Muscle layer of colon (tissue), 2 donors: ENCODE measurements at regions not wholly inside any gene's neighbourhood (a gene's known extent, or its start where the extent isn't known, plus 50 kb on each side); places are given as distances from the start of the nearest gene placed in this dataset.
A peak's percentile ranks its signal among the peaks of the same experiment; 100 is the strongest.

ENCODE experiments used
- H3K27ac ChIP-seq: one replicate; pipeline ENCODE4 v1.7.0; 2013; ENCODE audit warnings: low read depth, mild to moderate bottlenecking, low read length, moderate library complexity
- H3K27me3 ChIP-seq, 2 donors: one replicate each; pipeline ENCODE4 v1.7.0; 2013; ENCODE audit warnings: low read length in 2 of 2, mild to moderate bottlenecking in 2 of 2; ENCODE audit not compliant: insufficient read depth in 2 of 2, control insufficient read depth in 1 of 2
- H3K36me3 ChIP-seq: one replicate; pipeline ENCODE4 v1.7.0; 2013; ENCODE audit warnings: mild to moderate bottlenecking, low read length; ENCODE audit not compliant: insufficient read depth
- H3K4me1 ChIP-seq: one replicate; pipeline ENCODE4 v1.7.0; 2013; ENCODE audit warnings: mild to moderate bottlenecking, low read length; ENCODE audit not compliant: insufficient read depth
- H3K4me3 ChIP-seq, 2 donors: one replicate each; pipeline ENCODE4 v1.7.0; 2013; ENCODE audit warnings: low read length in 2 of 2, low read depth in 1 of 2, mild to moderate bottlenecking in 1 of 2, moderate library complexity in 1 of 2
- H3K9ac ChIP-seq: one replicate; pipeline ENCODE4 v1.7.0; 2013; ENCODE audit warnings: low read length
- H3K9me3 ChIP-seq: one replicate; pipeline ENCODE4 v1.7.0; 2013; ENCODE audit warnings: mild to moderate bottlenecking, low read length
- donor health status: abdominal sarcoma.
- donor health status: Adenocarcinoma of cecum.

DNA sequence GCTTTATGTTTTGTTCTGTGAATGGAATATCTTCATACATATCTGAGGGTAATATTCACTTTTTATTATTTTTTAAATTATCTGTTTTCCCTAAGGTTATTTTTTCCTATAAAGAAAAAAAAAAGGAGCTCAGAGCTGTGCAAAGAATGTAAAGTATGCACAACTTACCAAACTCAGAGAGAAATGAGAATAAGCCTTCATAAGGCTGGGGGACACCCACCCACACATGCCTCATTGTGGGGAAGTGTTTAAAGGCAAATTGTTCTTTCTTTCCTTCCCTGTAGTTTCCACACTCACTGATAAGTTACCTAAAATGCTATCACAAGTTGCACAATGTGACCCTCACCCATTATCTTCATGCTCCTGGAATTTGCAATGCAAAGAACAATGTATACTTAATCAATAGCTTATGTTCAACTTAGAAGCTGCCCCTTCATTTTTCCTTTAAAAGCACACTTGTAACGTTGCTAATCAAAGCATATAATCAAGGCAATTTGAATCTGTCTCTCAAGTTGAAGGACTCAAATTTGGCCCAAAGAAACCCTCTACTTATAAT is 108.1 kb downstream of the GNAT3 start:
- Histone ChIP-seq H3K4me1 (no peaks in the 10 kb centered on the region), H3K4me3 (no peak overlapping the region), H3K36me3 (no peaks in the 10 kb centered on the region), H3K9ac (no peak overlapping the region), H3K9me3 (no peaks in the 10 kb centered on the region), H3K27me3 (no peaks in the 10 kb centered on the region), H3K27ac (no peak overlapping the region)

DNA sequence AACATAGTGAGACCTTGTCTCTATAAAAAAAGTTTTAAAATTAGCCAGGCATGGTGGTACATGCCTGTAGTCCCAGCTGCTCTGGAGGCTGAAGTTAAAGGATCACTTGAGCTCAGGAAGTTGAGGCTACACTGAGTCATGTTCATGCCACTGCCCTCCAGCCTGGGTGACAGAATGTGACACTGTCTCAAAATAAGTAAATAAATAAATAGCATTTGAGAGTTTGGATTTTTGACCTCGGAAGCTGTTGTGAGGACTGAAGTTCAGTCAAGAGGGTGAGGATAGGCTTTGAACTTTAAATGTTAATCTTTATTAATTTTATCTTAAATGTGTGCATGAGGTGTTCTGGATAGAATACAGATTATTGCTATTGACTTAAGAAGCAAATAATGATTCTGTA is 110.2 kb downstream of the GNAT3 start:
- H3K9ac ChIP-seq, result no peak overlapping the region
- H3K27me3 ChIP-seq, result no peaks in the 10 kb centered on the region
- H3K4me1 ChIP-seq, result no peaks in the 10 kb centered on the region
- no peak overlapping the region for H3K27ac ChIP-seq
- H3K4me3 ChIP-seq, result no peak overlapping the region
- H3K36me3 ChIP-seq, result no peaks in the 10 kb centered on the region
- no peaks in the 10 kb centered on the region for H3K9me3 ChIP-seq

DNA sequence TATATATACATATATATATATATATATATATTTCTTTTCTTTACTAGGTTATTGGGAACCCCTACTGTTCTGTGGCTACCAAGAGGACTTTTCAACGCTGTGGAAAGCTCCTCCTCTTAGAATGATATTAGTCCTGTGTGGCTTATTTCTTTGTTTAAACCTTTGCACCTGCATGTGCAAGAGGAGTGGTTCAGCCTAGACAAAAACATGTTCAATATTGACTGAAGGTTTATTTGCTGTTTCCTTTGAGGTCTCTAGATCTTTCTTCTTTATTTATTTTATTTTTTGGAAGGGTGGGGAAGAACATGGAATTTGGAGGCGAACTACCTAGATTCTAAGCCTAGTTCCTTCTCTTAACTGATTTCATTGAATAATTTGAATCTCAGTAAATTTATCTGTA is 118.1 kb downstream of the GNAT3 start:
- H3K9me3 ChIP-seq, result no peaks in the 10 kb centered on the region
- H3K4me1 ChIP-seq, result no peaks in the 10 kb centered on the region
- H3K9ac ChIP-seq, result no peak overlapping the region
- H3K27me3 ChIP-seq, result no peaks in the 10 kb centered on the region
- H3K27ac ChIP-seq, result no peak overlapping the region
- no peaks in the 10 kb centered on the region for H3K36me3 ChIP-seq
- no peak overlapping the region for H3K4me3 ChIP-seq

DNA sequence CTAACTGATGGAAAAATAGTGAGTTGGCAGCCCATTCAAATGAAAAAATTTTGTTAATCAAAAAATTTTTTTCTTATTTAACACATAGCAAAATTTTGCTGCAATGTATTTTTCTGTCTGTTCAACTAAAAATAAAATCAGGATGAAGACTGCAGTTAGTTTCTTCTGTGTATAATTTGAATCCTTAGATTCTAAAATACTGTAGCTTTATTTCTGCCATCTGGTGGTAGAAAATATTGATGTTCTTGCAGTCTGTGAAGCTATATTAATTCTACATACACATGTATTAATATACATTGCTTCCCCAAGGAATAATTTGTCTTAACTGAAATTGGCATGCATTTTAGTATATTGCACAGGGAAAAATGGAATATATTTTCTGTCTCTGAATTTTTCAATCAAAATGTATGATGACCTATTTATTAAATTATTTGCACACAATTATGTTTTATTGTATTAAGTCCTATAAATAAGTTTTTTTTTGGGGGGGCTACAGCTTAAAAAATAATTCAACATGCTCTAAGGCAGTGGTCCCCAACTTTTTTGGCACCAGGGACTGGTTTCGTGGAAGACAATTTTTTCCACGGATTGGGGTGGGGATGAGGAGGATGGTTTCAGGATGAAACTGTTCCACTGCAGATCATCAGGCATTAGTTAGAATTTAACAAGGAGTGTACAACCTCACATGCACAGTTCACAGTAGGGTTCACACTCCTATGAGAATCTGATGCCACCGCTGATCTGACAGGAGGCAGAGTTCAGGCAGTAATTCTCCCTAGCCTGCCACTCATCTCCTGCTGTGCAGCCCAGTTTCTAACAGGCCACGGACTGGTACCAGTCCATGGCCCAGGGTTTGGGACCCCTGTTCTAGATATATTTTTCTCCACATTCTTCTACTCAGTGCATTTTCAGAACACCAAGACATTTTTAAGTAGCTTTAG is 119.4 kb downstream of the GNAT3 start:
- H3K4me1 ChIP-seq, result no peaks in the 10 kb centered on the region
- H3K27me3 ChIP-seq, result no peaks in the 10 kb centered on the region
- H3K27ac ChIP-seq, result no peak overlapping the region
- no peaks in the 10 kb centered on the region for H3K36me3 ChIP-seq
- no peak overlapping the region for H3K9ac ChIP-seq
- no peak overlapping the region for H3K4me3 ChIP-seq
- no peaks in the 10 kb centered on the region for H3K9me3 ChIP-seq

DNA sequence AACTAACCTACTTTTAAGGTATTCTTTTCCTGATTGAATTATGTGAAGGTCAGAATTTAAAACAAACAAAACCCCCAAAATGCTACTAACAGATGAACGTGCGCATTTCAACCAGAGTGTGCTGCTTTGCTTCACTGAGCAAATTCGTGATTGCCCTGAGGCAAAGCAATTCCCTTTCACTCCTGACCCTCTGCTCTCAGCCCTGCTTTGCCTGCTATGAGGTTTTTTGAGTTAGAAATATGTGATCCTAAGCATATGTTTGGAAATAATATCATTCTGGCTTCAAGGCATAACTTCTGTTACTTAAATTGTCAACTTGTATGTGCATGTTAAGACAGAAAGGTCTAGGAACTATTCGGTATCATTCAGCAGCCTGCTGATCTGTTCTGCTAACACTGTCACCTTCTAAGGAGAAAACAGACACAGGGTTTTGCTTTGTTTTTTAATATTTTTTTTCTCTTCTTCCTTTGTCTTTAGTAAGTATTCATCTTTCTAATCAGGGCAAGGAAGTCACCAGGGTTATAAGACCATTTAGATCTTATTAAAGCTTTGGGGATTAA is 124.2 kb downstream of the GNAT3 start:
- Histone ChIP-seq H3K9me3 (no peaks in the 10 kb centered on the region), H3K27ac (peak overlapping the region; percentile 14), H3K4me3 (no peak overlapping the region), H3K36me3 (no peaks in the 10 kb centered on the region), H3K4me1 (no peaks in the 10 kb centered on the region), H3K9ac (no peak overlapping the region), H3K27me3 (no peaks in the 10 kb centered on the region)

DNA sequence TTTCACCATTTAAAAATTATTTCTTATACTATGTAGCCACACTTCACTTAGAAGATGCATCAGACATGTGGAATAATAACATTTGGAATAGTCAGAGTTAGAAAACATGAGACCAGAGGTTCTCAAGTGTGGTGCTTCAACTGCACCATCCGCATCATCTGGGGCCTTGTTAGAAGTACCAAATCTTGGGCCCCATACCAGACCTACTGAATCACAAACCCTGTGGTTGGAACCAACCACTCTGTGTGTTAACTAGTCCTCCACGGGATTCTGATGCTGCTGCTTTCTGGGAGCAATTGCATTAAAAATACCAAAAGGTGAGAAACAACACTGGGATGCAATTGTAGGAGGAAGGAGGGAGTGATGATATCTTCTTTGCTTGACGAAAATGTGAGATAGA is 125.2 kb downstream of the GNAT3 start:
- no peaks in the 10 kb centered on the region for H3K9me3 ChIP-seq
- no peaks in the 10 kb centered on the region for H3K36me3 ChIP-seq
- H3K4me3 ChIP-seq, result no peak overlapping the region
- no peaks in the 10 kb centered on the region for H3K4me1 ChIP-seq
- H3K9ac ChIP-seq, result no peak overlapping the region
- no peak overlapping the region for H3K27ac ChIP-seq
- no peaks in the 10 kb centered on the region for H3K27me3 ChIP-seq

DNA sequence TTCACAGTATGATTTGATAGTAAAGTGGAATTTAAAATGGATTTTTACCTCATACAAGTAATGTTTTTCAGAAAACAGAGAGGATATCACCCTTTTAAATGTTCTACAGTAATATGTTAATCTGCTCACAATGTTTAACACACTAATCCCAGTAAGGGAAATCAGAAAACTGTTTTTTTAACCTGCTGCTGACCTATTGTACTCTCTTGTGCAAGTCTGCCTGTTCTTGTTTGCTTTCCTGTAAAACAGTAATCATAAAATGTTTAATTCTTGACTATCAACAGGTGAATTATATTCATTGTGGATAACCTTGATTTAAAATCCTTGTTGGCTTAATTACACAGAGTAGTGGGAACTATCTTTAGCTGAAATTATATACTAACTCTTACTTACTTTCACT is 126.4 kb downstream of the GNAT3 start:
- no peaks in the 10 kb centered on the region for H3K4me1 ChIP-seq
- H3K27me3 ChIP-seq, result no peaks in the 10 kb centered on the region
- no peak overlapping the region for H3K4me3 ChIP-seq
- H3K9ac ChIP-seq, result no peak overlapping the region
- no peaks in the 10 kb centered on the region for H3K9me3 ChIP-seq
- H3K27ac ChIP-seq, result no peak overlapping the region
- no peaks in the 10 kb centered on the region for H3K36me3 ChIP-seq

DNA sequence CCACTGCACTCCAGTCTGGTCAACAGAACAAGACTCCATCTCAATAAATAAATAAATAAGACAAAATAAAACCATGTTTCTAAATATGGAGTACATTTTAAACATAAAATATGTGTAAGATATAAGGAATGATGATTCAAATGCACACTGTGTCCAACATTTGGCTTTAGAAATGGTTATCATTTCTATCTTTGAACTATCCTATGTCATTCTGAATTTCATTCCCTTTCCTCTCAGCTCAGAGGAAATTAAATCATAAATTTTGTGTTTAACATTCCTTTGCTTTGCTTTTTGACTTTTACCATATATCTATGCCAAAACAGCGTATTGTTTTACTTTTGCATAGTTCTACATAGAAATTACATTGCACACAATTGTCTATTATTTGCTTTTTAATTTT is 130.9 kb downstream of the GNAT3 start:
- Histone ChIP-seq H3K4me3 (no peak overlapping the region), H3K27ac (no peak overlapping the region), H3K9ac (no peak overlapping the region), H3K36me3 (no peaks in the 10 kb centered on the region), H3K27me3 (no peaks in the 10 kb centered on the region), H3K9me3 (no peaks in the 10 kb centered on the region), H3K4me1 (peaks cover 9% of the 10 kb centered on the region)

DNA sequence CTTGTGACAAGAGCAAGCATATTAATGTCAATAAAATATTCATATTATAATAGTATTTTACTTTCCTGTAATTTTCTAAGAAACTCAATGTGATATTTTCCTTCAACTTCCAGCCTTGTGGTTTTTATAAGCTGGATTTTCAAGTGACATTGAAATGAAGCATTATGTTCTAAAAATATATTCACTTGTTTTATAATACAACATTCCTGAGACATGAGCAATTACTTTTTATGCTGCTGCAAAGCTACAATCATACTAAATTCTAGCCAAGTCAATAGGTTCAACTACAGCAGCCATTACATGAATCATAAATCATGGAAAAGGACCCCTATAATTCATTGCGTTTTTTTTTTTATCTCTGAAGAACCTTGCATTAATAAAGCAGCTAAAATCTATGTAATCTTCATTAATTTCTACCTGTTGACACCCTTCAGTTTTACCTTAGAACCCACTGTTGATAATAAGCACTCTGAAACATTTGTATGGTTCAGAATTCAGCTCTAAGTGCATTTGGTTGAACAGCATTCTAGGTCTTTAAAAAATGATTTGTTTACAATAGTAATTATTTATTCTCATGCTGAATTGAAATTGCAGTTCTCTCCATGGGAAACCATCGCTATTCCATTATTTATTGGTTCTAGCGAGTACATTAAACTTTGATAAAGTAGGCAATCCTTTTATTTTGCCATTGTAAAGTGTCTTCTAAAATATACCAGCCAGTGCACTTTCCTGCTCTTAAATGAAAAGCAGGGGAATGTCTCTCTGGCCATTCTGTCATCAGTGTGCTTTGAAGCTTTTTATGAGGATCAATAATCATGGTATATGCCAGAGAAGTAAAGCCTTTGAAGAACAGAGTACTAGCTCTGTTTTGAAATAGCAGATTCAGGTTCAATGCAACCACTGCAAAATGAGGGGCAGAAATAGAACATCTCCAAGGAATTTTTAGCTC is 132.6 kb downstream of the GNAT3 start:
- Histone ChIP-seq H3K27me3 (no peaks in the 10 kb centered on the region), H3K4me1 (peaks cover 9% of the 10 kb centered on the region), H3K36me3 (no peaks in the 10 kb centered on the region), H3K4me3 (no peak overlapping the region), H3K9ac (no peak overlapping the region), H3K9me3 (no peaks in the 10 kb centered on the region), H3K27ac (no peak overlapping the region)

DNA sequence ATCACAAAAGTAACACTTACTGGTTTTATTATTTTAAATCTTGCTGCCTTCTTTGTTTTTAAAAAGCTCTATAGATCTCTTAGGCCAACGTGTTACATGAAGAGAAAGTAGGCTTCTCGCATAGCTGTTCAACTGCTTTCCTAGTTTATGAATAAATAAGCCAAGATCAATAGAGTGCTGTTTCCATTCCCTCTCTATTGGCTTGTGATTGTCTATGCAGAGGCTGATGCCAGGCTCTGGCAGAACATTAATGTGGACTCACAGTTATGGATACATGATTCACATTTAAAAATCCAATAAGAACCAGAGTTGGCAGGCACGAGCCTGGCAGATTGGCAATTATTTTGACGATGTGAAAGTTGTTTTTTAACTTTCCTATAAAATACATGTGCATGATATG is 137.5 kb downstream of the GNAT3 start:
- Histone ChIP-seq H3K27me3 (no peaks in the 10 kb centered on the region), H3K36me3 (no peaks in the 10 kb centered on the region), H3K27ac (no peak overlapping the region), H3K4me3 (no peak overlapping the region), H3K9me3 (no peaks in the 10 kb centered on the region), H3K4me1 (peaks cover 3% of the 10 kb centered on the region), H3K9ac (no peak overlapping the region)

DNA sequence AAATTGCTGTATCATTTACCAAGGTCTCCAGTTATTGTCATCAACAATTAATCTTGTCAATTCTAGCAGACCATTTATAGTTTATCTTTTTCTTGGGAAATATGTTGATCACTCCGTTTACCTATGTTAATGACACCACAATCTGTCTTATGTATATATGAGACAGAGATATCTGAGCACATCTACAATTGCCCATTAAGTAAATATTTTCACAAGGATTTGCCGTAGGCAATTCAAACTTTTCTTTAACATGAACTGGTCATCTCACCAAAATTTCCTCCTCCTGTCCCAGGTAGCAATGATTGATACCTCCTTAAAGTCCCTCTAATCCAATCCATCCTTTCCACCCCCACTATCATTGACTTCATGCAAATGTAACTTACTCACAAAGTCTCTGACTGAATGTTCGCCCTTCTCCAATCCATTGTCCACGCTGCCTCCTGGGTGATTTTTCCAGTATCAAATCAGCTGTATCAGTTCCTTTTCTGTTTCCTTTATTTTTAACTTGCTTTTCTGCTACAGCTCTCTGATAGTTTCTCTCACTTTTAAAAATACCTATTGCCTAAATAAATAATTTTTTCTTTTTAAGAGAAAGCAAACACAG is 138.3 kb downstream of the GNAT3 start:
- H3K36me3 ChIP-seq, result no peaks in the 10 kb centered on the region
- no peaks in the 10 kb centered on the region for H3K9me3 ChIP-seq
- H3K4me3 ChIP-seq, result no peak overlapping the region
- H3K27me3 ChIP-seq, result no peaks in the 10 kb centered on the region
- H3K27ac ChIP-seq, result no peak overlapping the region
- H3K4me1 ChIP-seq, result no peaks in the 10 kb centered on the region
- H3K9ac ChIP-seq, result no peak overlapping the region
